ENCODE measurements at regions not wholly inside any gene's neighbourhood (a gene's known extent, or its start where the extent isn't known, plus 50 kb on each side); places are given as distances from the start of the nearest gene placed in this dataset.

- TF ChIP-seq POLR2A (IDR thresholded peaks at IDR 0.05) = no peak
- TF ChIP-seq, protein P1, sequence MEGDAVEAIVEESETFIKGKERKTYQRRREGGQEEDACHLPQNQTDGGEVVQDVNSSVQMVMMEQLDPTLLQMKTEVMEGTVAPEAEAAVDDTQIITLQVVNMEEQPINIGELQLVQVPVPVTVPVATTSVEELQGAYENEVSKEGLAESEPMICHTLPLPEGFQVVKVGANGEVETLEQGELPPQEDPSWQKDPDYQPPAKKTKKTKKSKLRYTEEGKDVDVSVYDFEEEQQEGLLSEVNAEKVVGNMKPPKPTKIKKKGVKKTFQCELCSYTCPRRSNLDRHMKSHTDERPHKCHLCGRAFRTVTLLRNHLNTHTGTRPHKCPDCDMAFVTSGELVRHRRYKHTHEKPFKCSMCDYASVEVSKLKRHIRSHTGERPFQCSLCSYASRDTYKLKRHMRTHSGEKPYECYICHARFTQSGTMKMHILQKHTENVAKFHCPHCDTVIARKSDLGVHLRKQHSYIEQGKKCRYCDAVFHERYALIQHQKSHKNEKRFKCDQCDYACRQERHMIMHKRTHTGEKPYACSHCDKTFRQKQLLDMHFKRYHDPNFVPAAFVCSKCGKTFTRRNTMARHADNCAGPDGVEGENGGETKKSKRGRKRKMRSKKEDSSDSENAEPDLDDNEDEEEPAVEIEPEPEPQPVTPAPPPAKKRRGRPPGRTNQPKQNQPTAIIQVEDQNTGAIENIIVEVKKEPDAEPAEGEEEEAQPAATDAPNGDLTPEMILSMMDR (IDR thresholded peaks at IDR 0.05) = no peak
Measured at GRCh38 chr22:26883393-26883792, 226.0 kb downstream of the MIAT start.

Data from suprapubic skin (tissue), 3 donors.